SHP77 treated with DMSO at 0.1 percent for 48 hours (cell line): ENCODE measurements at regions not wholly inside any gene's neighbourhood (a gene's known extent, or its start where the extent isn't known, plus 50 kb on each side); places are given as distances from the start of the nearest gene placed in this dataset.

Experiments used
- DNase-seq: peaks from one replicate; lab custom pipeline; 2025; lab: John Stamatoyannopoulos, UW

- DNase-seq, result no peak
These were observed 856.4 kb upstream of the ALCAM start for GRCh38 chr3:104510131-104510849.

- no peak for DNase-seq
These were observed 852.3 kb upstream of the ALCAM start for GRCh38 chr3:104514371-104514770.

GRCh38 chr3:104514776-104515175 lies 851.9 kb upstream of the ALCAM start:
- DNase-seq, result no peak

- DNase-seq, result no peak
These were observed 847.6 kb upstream of the ALCAM start for GRCh38 chr3:104519068-104519467.

DNA sequence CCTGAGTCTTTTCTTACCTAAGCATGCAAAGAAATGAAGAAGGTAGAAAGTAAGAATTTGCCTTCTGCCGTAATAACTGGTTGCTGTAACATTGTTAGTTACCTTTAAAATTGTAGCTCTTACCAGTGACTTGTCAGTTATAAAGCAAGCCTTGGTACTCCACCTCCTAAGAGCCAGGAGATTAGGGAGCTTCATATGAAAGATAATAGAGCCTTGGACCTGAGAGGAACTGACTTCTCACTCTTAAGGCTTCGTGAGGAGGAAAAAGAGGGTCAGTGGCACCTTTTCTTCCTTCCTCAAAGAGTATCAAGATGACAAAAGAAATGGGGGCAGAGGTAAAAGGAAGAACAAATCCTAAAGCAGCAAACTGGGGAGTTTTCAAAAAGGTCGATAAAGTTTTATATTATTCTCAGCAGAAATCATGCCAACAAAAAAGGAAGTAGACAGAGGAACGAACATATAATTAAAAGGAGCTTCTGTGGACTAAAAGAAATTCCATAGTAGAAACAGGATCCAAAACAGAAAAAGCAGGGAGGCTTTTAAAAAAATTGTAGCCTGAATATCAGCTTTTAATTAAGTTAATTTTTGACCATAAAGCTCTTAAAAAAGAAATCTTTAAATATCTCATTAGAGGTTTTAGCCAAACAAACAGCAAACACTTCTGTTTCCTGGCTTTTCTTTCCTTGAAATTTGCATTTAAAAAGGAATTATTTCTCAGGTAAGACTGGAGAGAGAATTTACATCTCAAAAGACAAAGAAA lies 847.1 kb upstream of the ALCAM start:
- DNase-seq, result no peak

GRCh38 chr3:104520228-104520655 lies 846.5 kb upstream of the ALCAM start:
- no peak for DNase-seq

DNA sequence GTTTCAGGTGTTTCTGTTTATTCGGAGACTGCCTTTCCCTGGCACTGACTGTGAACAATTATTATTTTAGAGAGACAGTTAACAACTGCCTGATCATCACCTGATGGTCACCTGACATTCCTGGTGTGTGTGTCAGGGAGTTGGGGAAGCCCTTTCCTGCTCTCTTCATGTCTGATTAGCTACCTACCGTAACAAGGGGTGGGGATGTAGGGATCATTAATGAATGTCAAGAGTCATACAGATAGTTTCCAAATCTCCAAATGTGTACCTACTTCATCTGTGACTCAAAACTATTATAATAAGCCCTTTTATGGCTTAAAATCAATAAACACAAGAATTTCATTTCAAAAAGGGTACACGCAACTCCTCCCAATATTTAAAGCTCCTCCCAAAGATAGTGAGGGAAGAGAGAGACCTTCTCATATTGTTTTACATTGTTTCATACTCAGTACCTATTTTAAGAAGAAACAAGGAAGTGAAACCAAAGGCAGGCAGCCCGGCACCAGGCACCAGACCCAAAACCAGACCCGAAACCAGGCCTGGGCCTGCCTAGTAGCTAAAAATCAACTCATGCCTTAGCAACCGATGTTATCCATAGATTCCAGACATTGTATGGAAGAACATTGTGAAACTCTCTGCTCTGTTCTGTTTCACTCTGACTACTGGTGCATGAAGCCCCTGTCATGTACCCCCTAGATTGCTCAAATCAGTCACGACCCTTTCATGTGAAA lies 844.9 kb upstream of the ALCAM start:
- DNase-seq, result no peak

- no peak for DNase-seq
These were observed 843.6 kb upstream of the ALCAM start for GRCh38 chr3:104523136-104523535.

- DNase-seq, result no peak
These were observed 839.8 kb upstream of the ALCAM start for GRCh38 chr3:104526901-104527401.

DNA sequence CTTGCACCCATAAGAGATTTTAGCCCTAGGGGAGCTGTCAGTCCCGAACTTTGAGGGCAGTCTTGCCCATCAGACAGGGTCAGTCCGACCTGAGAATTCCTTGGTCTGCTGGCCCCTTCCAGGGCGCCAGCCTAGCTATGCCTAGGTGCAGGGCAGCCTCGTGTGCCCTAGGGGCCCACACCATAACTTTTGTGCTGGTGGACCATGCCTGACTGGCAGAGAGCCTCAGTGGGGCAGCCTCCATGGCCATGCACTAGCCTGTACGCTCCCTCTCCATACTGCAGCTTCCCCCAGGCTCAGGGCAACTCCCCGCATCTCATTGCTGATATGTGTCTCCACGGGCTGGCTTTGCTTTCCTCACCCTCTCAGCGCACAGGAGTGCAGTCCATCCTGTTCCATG lies 835.8 kb upstream of the ALCAM start:
- DNase-seq, result no peak

- no peak for DNase-seq
These were observed 830.0 kb upstream of the ALCAM start for GRCh38 chr3:104536715-104537114.

- DNase-seq, result no peak
These were observed 829.4 kb upstream of the ALCAM start for GRCh38 chr3:104537323-104537722.

GRCh38 chr3:104546301-104546700 lies 820.4 kb upstream of the ALCAM start:
- no peak for DNase-seq

- no peak for DNase-seq
These were observed 819.7 kb upstream of the ALCAM start for GRCh38 chr3:104547031-104547430.

- no peak for DNase-seq
These were observed 818.3 kb upstream of the ALCAM start for GRCh38 chr3:104548401-104548800.

DNA sequence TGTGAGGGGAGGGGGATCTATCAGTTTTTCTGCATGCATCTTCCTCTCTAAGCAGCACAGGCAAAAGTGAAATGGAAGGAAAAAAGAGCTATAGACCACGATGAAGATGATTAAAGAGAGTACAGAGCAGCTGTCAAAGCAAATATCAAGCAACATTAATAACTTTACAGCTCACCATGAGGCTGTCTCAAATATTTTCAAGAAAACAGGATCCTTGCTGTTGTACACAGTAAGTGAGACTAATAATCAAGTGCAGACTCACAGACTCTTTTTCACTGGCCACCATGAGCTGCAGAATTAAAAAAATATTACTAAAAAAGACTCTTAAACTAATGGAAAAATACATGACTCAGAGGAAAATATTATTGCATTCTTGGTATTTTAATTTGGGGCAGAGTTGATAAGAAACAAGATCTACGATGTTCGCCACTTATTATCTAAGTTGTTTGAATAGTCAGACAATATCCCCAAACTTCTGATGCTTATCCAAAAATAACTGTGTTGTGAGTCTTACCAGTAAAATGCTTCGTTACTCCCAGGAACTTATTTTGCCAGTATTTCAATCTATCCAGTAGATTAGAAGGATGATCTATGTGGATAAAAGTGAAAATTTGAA lies 817.5 kb upstream of the ALCAM start:
- DNase-seq, result no peak

DNA sequence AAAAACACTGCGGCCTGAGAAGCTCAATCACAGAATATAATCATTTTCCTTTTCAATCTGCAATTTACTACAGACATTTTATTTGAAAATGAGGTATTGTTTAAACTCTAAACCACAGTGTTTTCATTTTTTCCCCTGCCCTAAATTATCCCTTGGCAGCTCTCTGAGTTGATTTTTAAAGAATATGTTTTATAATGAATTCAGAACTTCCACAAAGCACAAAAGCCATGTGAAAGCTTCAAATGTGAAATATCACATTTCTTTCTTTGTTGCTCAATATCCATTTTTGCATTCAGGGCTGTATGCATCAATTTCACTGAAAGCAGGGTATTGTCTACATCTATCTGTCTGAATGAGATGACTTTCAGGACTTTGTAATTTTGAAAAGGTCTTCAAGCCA lies 813.6 kb upstream of the ALCAM start:
- no peak for DNase-seq

DNA sequence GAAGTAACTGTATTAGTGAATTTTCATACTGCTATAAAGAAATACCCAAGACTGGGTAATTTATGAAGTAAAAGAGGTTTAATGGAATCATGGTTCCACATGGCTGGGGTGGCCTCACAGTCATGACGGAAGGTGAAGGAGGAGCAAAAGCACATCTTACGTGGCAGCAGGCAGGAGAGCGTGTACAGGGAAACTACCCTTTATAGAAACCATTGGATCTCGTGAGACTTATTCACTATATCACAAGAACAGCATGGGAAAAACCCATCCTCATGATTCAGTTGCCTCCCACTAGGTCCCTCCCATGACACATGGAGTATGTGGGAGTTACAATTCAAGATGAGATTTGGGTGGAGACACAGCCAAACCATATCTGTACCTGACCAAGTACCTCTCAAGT lies 812.3 kb upstream of the ALCAM start:
- DNase-seq, result no peak

GRCh38 chr3:104555728-104556127 lies 811.0 kb upstream of the ALCAM start:
- no peak for DNase-seq

DNA sequence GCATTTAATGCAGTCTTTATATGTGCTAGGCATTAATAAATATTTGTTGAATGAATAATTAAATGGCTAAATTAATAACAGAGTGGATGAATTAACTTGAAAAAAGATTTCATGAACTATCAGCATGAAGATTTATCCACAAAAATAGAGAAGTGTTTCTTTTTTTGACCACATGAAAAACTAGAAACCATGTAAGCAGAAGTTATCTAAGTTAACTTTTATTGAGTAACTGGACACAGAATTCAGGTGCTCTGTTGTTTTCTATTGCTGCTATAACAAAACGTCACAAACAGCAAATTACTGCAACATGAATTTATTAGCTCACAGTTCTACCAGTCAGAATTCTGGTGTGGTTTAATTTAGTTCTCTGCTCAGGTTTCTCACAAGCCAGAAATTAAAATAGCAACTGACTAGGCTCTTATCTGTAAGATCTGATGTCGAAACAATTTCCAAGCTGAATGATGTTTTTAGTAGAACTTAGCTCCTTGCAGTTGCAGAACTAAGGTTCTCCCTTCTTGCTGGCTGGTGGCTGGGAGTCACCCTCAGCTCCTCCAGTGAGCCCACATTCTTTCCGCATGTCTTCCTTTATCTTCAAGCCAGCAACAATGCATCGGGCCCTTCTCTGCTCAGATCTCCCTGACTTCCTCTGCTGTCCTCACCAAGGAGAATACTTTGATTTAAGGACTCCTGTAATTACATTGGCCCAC lies 810.2 kb upstream of the ALCAM start:
- DNase-seq, result no peak

DNA sequence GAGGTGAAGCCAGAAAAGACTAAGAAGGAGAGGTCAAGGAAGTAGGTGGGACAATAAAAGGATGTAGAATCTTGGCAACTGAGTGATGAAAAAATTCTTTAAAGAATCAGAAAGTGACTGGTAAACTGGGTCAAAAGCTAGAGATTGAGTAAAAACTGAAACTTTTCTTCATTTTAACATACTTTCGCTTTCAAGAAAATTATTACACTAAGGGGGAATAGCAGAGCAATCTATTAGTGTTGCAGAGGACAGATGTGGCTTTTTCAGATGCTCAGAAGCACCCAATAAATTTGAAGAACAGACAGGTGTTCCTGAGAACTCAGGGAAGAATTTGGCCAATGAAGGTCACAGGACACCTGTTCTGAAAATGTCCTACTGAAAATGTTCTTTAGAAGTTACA lies 805.4 kb upstream of the ALCAM start:
- DNase-seq, result no peak
